Nephron (organoid): ENCODE measurements at regions not wholly inside any gene's neighbourhood (a gene's known extent, or its start where the extent isn't known, plus 50 kb on each side); places are given as distances from the start of the nearest gene placed in this dataset.

Experiments
- H3K27ac Mint-ChIP-seq, 3 experiments: 2 replicates each; pipeline ENCODE4 v1.8.0; 2020; ENCODE audit warnings: mixed read lengths in 3 of 3, mild to moderate bottlenecking in 2 of 3, moderate library complexity in 1 of 3
- H3K27me3 Mint-ChIP-seq: 2 replicates; pipeline ENCODE4 v1.8.0; 2021; ENCODE audit warnings: low read depth, mild to moderate bottlenecking, moderate library complexity, mixed read lengths
- H3K36me3 Mint-ChIP-seq: 2 replicates; pipeline ENCODE4 v1.8.0; 2020; ENCODE audit warnings: low read depth, mixed read lengths
- H3K4me1 Mint-ChIP-seq: 2 replicates; pipeline ENCODE4 v1.8.0; 2020; ENCODE audit warnings: mixed read lengths
- H3K4me3 Mint-ChIP-seq, 3 experiments: 2 replicates each; pipeline ENCODE4 v1.8.0; 2020; ENCODE audit warnings: mild to moderate bottlenecking in 3 of 3, mixed read lengths in 3 of 3, moderate library complexity in 2 of 3
- H3K9me3 Mint-ChIP-seq: 2 replicates; pipeline ENCODE4 v1.8.0; 2020; ENCODE audit warnings: mixed read lengths
- CTCF ChIP-seq, 3 experiments: fragments of 200-600 bp; sonication (generic); IDR thresholded peaks; one replicate each; pipeline ENCODE4 v1.5.0; 2021; ENCODE audit warnings: antibody characterized with exemption in 3 of 3; ENCODE audit not compliant: unreplicated experiment in 3 of 3

GRCh38 chr7:25515633-25516275, 287.5 kb upstream of the NPVF start:
- H3K9me3 Mint-ChIP-seq, result no peaks in the 10 kb centered on the region
- peaks cover 15% of the 10 kb centered on the region for H3K4me1 Mint-ChIP-seq
- no peak for TF ChIP-seq CTCF (IDR thresholded peaks at IDR 0.05; ENCODE audit: unreplicated experiment in 3 of 3)
- H3K36me3 Mint-ChIP-seq, result no peaks in the 10 kb centered on the region
- no peak overlapping the region for H3K27ac Mint-ChIP-seq
- H3K4me3 Mint-ChIP-seq, result no peak overlapping the region
- no peaks in the 10 kb centered on the region for H3K27me3 Mint-ChIP-seq

GRCh38 chr7:25517906-25518305, 289.6 kb upstream of the NPVF start:
- no peak overlapping the region for H3K27ac Mint-ChIP-seq
- TF ChIP-seq CTCF (IDR thresholded peaks at IDR 0.05; ENCODE audit: unreplicated experiment in 3 of 3), result no peak
- peaks cover 4% of the 10 kb centered on the region for H3K27me3 Mint-ChIP-seq
- no peaks in the 10 kb centered on the region for H3K9me3 Mint-ChIP-seq
- peaks cover 10% of the 10 kb centered on the region for H3K4me1 Mint-ChIP-seq
- H3K4me3 Mint-ChIP-seq, result no peak overlapping the region
- no peaks in the 10 kb centered on the region for H3K36me3 Mint-ChIP-seq

GRCh38 chr7:25520017-25520416, 291.7 kb upstream of the NPVF start:
- Mint-ChIP-seq H3K9me3 (no peaks in the 10 kb centered on the region), H3K27ac (peak overlapping the region; percentile 54 to 84 (median 70)), H3K36me3 (no peaks in the 10 kb centered on the region), H3K27me3 (peaks cover 4% of the 10 kb centered on the region), H3K4me3 (no peak overlapping the region), H3K4me1 (peaks cover 10% of the 10 kb centered on the region)
- TF ChIP-seq CTCF (IDR thresholded peaks at IDR 0.05; ENCODE audit: unreplicated experiment in 3 of 3), result no peak

- Mint-ChIP-seq H3K27me3 (peaks cover 4% of the 10 kb centered on the region), H3K36me3 (no peaks in the 10 kb centered on the region), H3K27ac (peak overlapping the region; percentile 54 to 84 (median 70)), H3K4me3 (no peak overlapping the region), H3K9me3 (no peaks in the 10 kb centered on the region), H3K4me1 (peaks cover 10% of the 10 kb centered on the region)
- TF ChIP-seq CTCF (IDR thresholded peaks at IDR 0.05; ENCODE audit: unreplicated experiment in 3 of 3), result no peak
Measured at GRCh38 chr7:25520516-25520915, 292.2 kb upstream of the NPVF start.

GRCh38 chr7:25521236-25521635, 292.9 kb upstream of the NPVF start:
- peaks cover 4% of the 10 kb centered on the region for H3K27me3 Mint-ChIP-seq
- no peak overlapping the region for H3K27ac Mint-ChIP-seq
- no peak for TF ChIP-seq CTCF (IDR thresholded peaks at IDR 0.05; ENCODE audit: unreplicated experiment in 3 of 3)
- peaks cover 10% of the 10 kb centered on the region for H3K4me1 Mint-ChIP-seq
- no peaks in the 10 kb centered on the region for H3K9me3 Mint-ChIP-seq
- H3K4me3 Mint-ChIP-seq, result no peak overlapping the region
- H3K36me3 Mint-ChIP-seq, result no peaks in the 10 kb centered on the region

- H3K4me1 Mint-ChIP-seq, result peaks cover 10% of the 10 kb centered on the region
- no peaks in the 10 kb centered on the region for H3K9me3 Mint-ChIP-seq
- H3K27ac Mint-ChIP-seq, result no peak overlapping the region
- peaks cover 4% of the 10 kb centered on the region for H3K27me3 Mint-ChIP-seq
- no peaks in the 10 kb centered on the region for H3K36me3 Mint-ChIP-seq
- H3K4me3 Mint-ChIP-seq, result no peak overlapping the region
- TF ChIP-seq CTCF (IDR thresholded peaks at IDR 0.05; ENCODE audit: unreplicated experiment in 3 of 3), result no peak
Measured at GRCh38 chr7:25522727-25523126, 294.4 kb upstream of the NPVF start.
